Endothelial cell of umbilical vein (primary cell): ENCODE measurements at regions not wholly inside any gene's neighbourhood (a gene's known extent, or its start where the extent isn't known, plus 50 kb on each side); places are given as distances from the start of the nearest gene placed in this dataset.

Experiments used
- BruUV-seq: library from RNA; stranded (reverse); fragments of 400-500 nt; replicated peaks from 2 replicates; lab custom pipeline; 2021; lab: Mats Ljungman, UMichigan
- CTCF ChIA-PET: fragments of 300-600, 350-600 bp; sonication (Branson Sonifier 250); formaldehyde crosslinking; loops from one replicate; lab custom pipeline; 2021; ENCODE audit warnings: antibody characterized with exemption, inconsistent platforms; lab: Charles Lee
- POLR2A ChIA-PET: fragments of 300-600, 350-600 bp; sonication (Branson Sonifier 250); formaldehyde crosslinking; loops from one replicate; lab custom pipeline; 2021; ENCODE audit warnings: antibody characterized with exemption, inconsistent platforms; lab: Charles Lee
- DNase-seq: peaks from one replicate; pipeline ENCODE4 v3.0.0-alpha.2; 2011; ENCODE audit warnings: low read depth, low spot score
- FAIRE-seq: peaks from 2 replicates; lab custom pipeline; 2011; peaks lifted over from hg19 to GRCh38; lab: Jason Lieb, UNC
- H2AFZ ChIP-seq: 2 replicates; pipeline ENCODE4 v1.6.0; 2012; ENCODE audit warnings: low read depth, low read length, control low read depth, inconsistent platforms
- H3K27ac ChIP-seq: 2 replicates; pipeline ENCODE4 v1.5.1; 2011; ENCODE audit warnings: low read depth, mild to moderate bottlenecking, control low read depth, low read length, moderate library complexity; ENCODE audit not compliant: insufficient read depth
- H3K27me3 ChIP-seq, 2 experiments: 2 replicates each; pipeline versions ENCODE4 v1.6.0 to v1.6.1; 2011; ENCODE audit warnings: low read length in 2 of 2, mixed read lengths in 1 of 2; ENCODE audit not compliant: control insufficient read depth in 2 of 2, insufficient read depth in 2 of 2
- H3K36me3 ChIP-seq, 2 experiments: 2 replicates in 1 of 2; 3 replicates in 1 of 2; pipeline ENCODE4 v1.5.1; 2011; ENCODE audit warnings: low read length in 2 of 2, mild to moderate bottlenecking in 1 of 2, moderate library complexity in 1 of 2; ENCODE audit not compliant: control insufficient read depth in 2 of 2, insufficient read depth in 2 of 2; ENCODE audit errors: extremely low read depth in 1 of 2
- H3K4me1 ChIP-seq: 3 replicates; pipeline ENCODE4 v1.5.1; 2011; ENCODE audit warnings: mild to moderate bottlenecking, low read length; ENCODE audit not compliant: control insufficient read depth, insufficient read depth; ENCODE audit errors: extremely low read depth
- H3K4me2 ChIP-seq: 2 replicates; pipeline ENCODE4 v1.6.1; 2011; ENCODE audit warnings: low read length, control low read depth, mixed read lengths; ENCODE audit not compliant: insufficient read depth
- H3K4me3 ChIP-seq, 3 experiments: fragments of 200-600 bp in 1 of 3; sonication (generic), shearing (Covaris generic) in 1 of 3; replicated peaks in 1 of 3; 2 replicates each; pipeline ENCODE4 v1.5.1; 2011 to 2016; ENCODE audit warnings: control low read depth in 3 of 3, low read length in 3 of 3, mild to moderate bottlenecking in 2 of 3, inconsistent platforms in 1 of 3, low read depth in 1 of 3, moderate library complexity in 1 of 3; ENCODE audit not compliant: insufficient read depth in 1 of 3
- H3K79me2 ChIP-seq: 2 replicates; pipeline ENCODE4 v1.6.0; 2012; ENCODE audit warnings: low read length, inconsistent platforms; ENCODE audit not compliant: control insufficient read depth, insufficient read depth
- H3K9ac ChIP-seq: replicated peaks from 2 replicates; pipeline ENCODE3; 2011; ENCODE audit warnings: low read length, control low read depth; ENCODE audit not compliant: insufficient read depth; ENCODE audit errors: extremely low read depth
- H3K9me1 ChIP-seq: replicated peaks from 3 replicates; pipeline ENCODE4 v1.6.0; 2011; ENCODE audit warnings: mild to moderate bottlenecking, low read length; ENCODE audit not compliant: control insufficient read depth, insufficient read depth; ENCODE audit errors: extremely low read depth
- H3K9me3 ChIP-seq: replicated peaks from 2 replicates; pipeline ENCODE4 v1.5.1; 2012; ENCODE audit warnings: low read length, inconsistent platforms; ENCODE audit not compliant: control insufficient read depth, insufficient read depth
- H4K20me1 ChIP-seq: replicated peaks from 2 replicates; pipeline ENCODE3; 2011; ENCODE audit warnings: mild to moderate bottlenecking, low read length; ENCODE audit not compliant: control insufficient read depth, insufficient read depth; ENCODE audit errors: extremely low read depth
- CTCF ChIP-seq, 2 donors: IDR thresholded peaks; 1 replicate in 1 of 2; 2 replicates in 1 of 2; pipeline ENCODE4 v1.5.1; 2011; ENCODE audit warnings: low read length in 2 of 2, mild to moderate bottlenecking in 2 of 2, moderate library complexity in 2 of 2, control low read depth in 1 of 2, inconsistent platforms in 1 of 2, low read depth in 1 of 2; ENCODE audit not compliant: insufficient read depth in 1 of 2; ENCODE audit errors: extremely low read depth in 1 of 2
- EZH2 ChIP-seq: IDR thresholded peaks from 2 replicates; pipeline ENCODE4 v1.6.1; 2012; ENCODE audit warnings: borderline replicate concordance, low read depth, mild to moderate bottlenecking, moderate library complexity, low read length, inconsistent platforms; ENCODE audit not compliant: severe bottlenecking
- FOS ChIP-seq: IDR thresholded peaks from 2 replicates; pipeline ENCODE4 v1.6.1; 2011; ENCODE audit warnings: mild to moderate bottlenecking, low read length, moderate library complexity, borderline replicate concordance; ENCODE audit not compliant: insufficient read depth
- GATA2 ChIP-seq: IDR thresholded peaks from 2 replicates; pipeline ENCODE4 v1.7.0; 2011; ENCODE audit warnings: low read depth, mild to moderate bottlenecking, moderate library complexity, mixed read lengths, low read length; ENCODE audit not compliant: insufficient read length, insufficient read depth
- JUN ChIP-seq: IDR thresholded peaks from 2 replicates; pipeline ENCODE4 v1.6.1; 2011; ENCODE audit warnings: borderline replicate concordance, low read depth; ENCODE audit not compliant: insufficient read length, insufficient read depth
- MAX ChIP-seq: IDR thresholded peaks from 2 replicates; pipeline ENCODE4 v1.6.1; 2011; ENCODE audit not compliant: insufficient read depth, insufficient read length
- MYC ChIP-seq: IDR thresholded peaks from one replicate; pipeline ENCODE4 v1.6.1; 2011; ENCODE audit warnings: mild to moderate bottlenecking, low read depth, low read length
- POLR2A ChIP-seq: IDR thresholded peaks from 2 replicates; pipeline ENCODE4 v1.6.1; 2012; ENCODE audit warnings: low read depth, mild to moderate bottlenecking, control low read depth, low read length
- POLR2AphosphoS5 ChIP-seq: IDR thresholded peaks from 2 replicates; pipeline ENCODE4 v1.6.1; 2012; ENCODE audit warnings: low read depth, mild to moderate bottlenecking, control low read depth, low read length, moderate library complexity; ENCODE audit not compliant: insufficient read depth
- dilution Hi-C: fragments of 300-500 bp; cut with MboI; formaldehyde crosslinking; loops from one replicate; pipeline ENCODE4 v1.15.0; 2019; ENCODE audit warnings: low sequenced_read_pairs; ENCODE audit not compliant: extremely low pct_ligation_motif_present
- intact Hi-C: fragments of 100-400 bp; cut with micrococcal nuclease; formaldehyde crosslinking; loops from one replicate; pipeline ENCODE4 v1.10.0; 2022

DNA sequence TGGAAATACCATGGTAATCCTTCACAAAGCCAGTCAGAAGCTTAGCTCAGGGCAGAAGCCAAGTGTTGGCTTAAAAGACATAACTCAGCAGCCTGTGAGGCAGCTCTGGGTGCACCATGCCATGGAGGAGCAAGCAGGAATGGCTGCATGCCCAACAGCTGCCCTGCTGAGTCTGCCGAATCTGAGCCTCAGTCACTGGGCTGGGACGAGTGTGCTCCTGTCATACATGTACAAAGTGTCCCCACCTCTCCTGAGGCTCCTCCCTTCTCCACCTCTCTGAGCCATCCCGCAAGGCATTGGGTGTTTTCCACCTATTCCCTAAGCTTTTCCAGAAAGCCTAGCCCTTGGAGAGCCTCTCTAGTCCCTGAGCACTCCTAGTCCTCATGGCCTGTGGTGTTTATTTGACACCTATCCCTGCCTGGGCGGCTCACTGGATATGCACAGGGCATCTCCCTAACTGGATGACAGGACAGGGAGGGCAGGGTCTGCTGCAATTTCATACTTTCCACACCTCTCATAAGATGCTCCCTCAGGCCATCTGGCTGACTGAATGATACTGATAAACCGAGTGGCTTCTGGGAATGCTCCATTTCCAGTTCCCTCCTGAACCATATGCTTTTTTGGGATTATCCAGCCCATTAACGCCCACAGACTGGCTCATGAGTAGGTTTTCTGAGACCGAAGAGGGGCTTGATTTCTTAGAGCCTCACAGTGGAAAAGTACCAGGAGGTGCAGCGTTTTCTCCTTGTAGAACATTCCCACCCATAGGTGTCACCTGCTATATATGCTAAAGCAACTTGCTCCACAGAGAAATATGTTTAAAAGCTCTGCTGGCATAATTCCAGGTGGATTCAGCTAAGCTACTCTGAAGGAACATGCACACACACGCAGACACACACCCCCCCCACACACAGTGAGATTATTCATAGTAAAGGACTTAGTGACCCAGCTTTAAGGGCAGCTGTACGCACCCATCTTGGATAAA is 199.3 kb downstream of the SNX10 start:
- no peak for FAIRE-seq
- CTCF ChIA-PET = interaction anchor here (0.8 to 1.6 kb wide), 9 partner anchors 10 to 126 kb away, joined by 3 to 4 read pairs (median 3); no protein-coding TSS in a partner anchor
- POLR2A ChIA-PET = no interaction called here
- H3K9me1 ChIP-seq = no peaks in the 10 kb centered on the region
- no peak for TF ChIP-seq POLR2AphosphoS5
- no peak for TF ChIP-seq FOS
- TF ChIP-seq POLR2A = no peak
- no peak for TF ChIP-seq EZH2
- TF ChIP-seq GATA2 = no peak
- no peak for TF ChIP-seq MYC
- TF ChIP-seq MAX = no peak
- no peak for TF ChIP-seq JUN
- no peak for TF ChIP-seq CTCF (IDR thresholded peaks at IDR 0.05; ENCODE audit: extremely low read depth in 1 of 2, insufficient read depth in 1 of 2, low read depth in 1 of 2, low read length in 2 of 2)
- no peak overlapping the region for H3K4me2 ChIP-seq
- H2AFZ ChIP-seq = no peak overlapping the region
- H3K27ac ChIP-seq = no peak overlapping the region
- peaks cover 4 to 5% of the 10 kb centered on the region in 2 experiments for H3K27me3 ChIP-seq
- no peak overlapping the region for H3K4me3 ChIP-seq
- intact Hi-C loops (no loop called here), dilution Hi-C loops (no loop called here)
- no TSS peak for BruUV-seq
- no peaks in the 10 kb centered on the region for H4K20me1 ChIP-seq
- H3K79me2 ChIP-seq = no peaks in the 10 kb centered on the region
- H3K9me3 ChIP-seq = no peaks in the 10 kb centered on the region
- H3K9ac ChIP-seq = no peak overlapping the region
- H3K4me1 ChIP-seq = no peaks in the 10 kb centered on the region
- H3K36me3 ChIP-seq = no peaks in the 10 kb centered on the region
- no peak for DNase-seq
